B cell (primary cell): ENCODE measurements at regions not wholly inside any gene's neighbourhood (a gene's known extent, or its start where the extent isn't known, plus 50 kb on each side); places are given as distances from the start of the nearest gene placed in this dataset.
"Not testable (repeated sequence)": the region's sequence is repeated elsewhere in the genome, so short reads cannot be mapped to it uniquely, and the experiment has no call there.

Source experiments
- ATAC-seq: fragments of 200-7000 bp; cut with Tn5 transposase; one replicate; pipeline ENCODE4 v1.10.0; 2021; ENCODE audit warnings: low read depth, mild to moderate bottlenecking, moderate number of reproducible peaks, moderate library complexity
- CTCF ChIA-PET: fragments of 350-600 bp; sonication (Branson Sonifier 250); formaldehyde crosslinking; loops from one replicate; lab custom pipeline; 2021; ENCODE audit warnings: antibody characterized with exemption, inconsistent platforms; lab: Charles Lee
- POLR2A ChIA-PET: fragments of 350-600 bp; sonication (Branson Sonifier 250); formaldehyde crosslinking; loops from one replicate; lab custom pipeline; 2021; ENCODE audit warnings: antibody characterized with exemption; lab: Charles Lee
- DNase-seq: peaks from one replicate; pipeline ENCODE4 v3.0.0; 2013
- H2AFZ ChIP-seq: 2 replicates; pipeline ENCODE4 v1.6.1; 2012; ENCODE audit warnings: mild to moderate bottlenecking, low read depth, low read length; ENCODE audit not compliant: insufficient read depth, poor library complexity, severe bottlenecking
- H3K27ac ChIP-seq, 2 donors: 1 replicate in 1 of 2; 2 replicates in 1 of 2; pipeline ENCODE4 v1.5.1; 2012 to 2013; ENCODE audit warnings: low read length in 2 of 2, mild to moderate bottlenecking in 2 of 2, moderate library complexity in 1 of 2
- H3K27me3 ChIP-seq, 4 experiments: fragments of 200-600 bp in 1 of 4; sonication (generic) in 1 of 4; replicated peaks in 1 of 4; 1 replicate in 2 of 4; 2 replicates in 2 of 4; pipeline versions ENCODE4 v1.6.1 to v1.7.0; 2013 to 2016; ENCODE audit warnings: low read length in 3 of 4, mild to moderate bottlenecking in 2 of 4, mixed read lengths in 1 of 4, moderate library complexity in 1 of 4; ENCODE audit not compliant: insufficient read depth in 4 of 4, control insufficient read depth in 3 of 4; ENCODE audit errors: control extremely low read depth in 1 of 4
- H3K36me3 ChIP-seq, 2 experiments: replicated peaks in 1 of 2; 1 replicate in 1 of 2; 2 replicates in 1 of 2; pipeline versions ENCODE4 v1.6.1 to v1.7.1; 2013; ENCODE audit warnings: low read length in 1 of 2; ENCODE audit not compliant: insufficient read depth in 2 of 2, control insufficient read depth in 1 of 2; ENCODE audit errors: control extremely low read depth in 1 of 2, extremely low read depth in 1 of 2
- H3K4me1 ChIP-seq, 2 donors: fragments of 200-600 bp in 1 of 2; sonication (generic) in 1 of 2; 1 replicate in 1 of 2; 2 replicates in 1 of 2; pipeline versions ENCODE4 v1.5.1 to v1.6.1; 2013 to 2017; ENCODE audit warnings: low read length in 2 of 2; ENCODE audit not compliant: control insufficient read depth in 2 of 2, insufficient read depth in 2 of 2
- H3K4me2 ChIP-seq: replicated peaks from 2 replicates; pipeline ENCODE3; 2012; ENCODE audit warnings: mild to moderate bottlenecking, low read depth, low read length; ENCODE audit not compliant: poor library complexity, severe bottlenecking
- H3K4me3 ChIP-seq, 5 experiments: fragments of 200-600 bp in 1 of 5; sonication (generic) in 1 of 5; 1 replicate in 3 of 5; 2 replicates in 2 of 5; pipeline versions ENCODE4 v1.5.1 to v1.7.0; 2011 to 2016; ENCODE audit warnings: low read length in 4 of 5, mild to moderate bottlenecking in 4 of 5, low read depth in 2 of 5, control low read depth in 1 of 5, moderate library complexity in 1 of 5; ENCODE audit not compliant: insufficient read depth in 1 of 5; ENCODE audit errors: control extremely low read depth in 1 of 5, extremely low read depth in 1 of 5
- H3K79me2 ChIP-seq: fragments of 200-600 bp; sonication (generic); one replicate; pipeline ENCODE4 v1.6.0; 2016; ENCODE audit warnings: low read length; ENCODE audit not compliant: control insufficient read depth, insufficient read depth
- H3K9ac ChIP-seq: fragments of 200-600 bp; sonication (generic); 2 replicates; pipeline ENCODE4 v1.6.1; 2017; ENCODE audit warnings: mild to moderate bottlenecking, low read length, moderate library complexity
- H3K9me3 ChIP-seq, 3 donors: one replicate each; pipeline versions ENCODE4 v1.6.1 to v1.7.1; 2013; ENCODE audit warnings: low read length in 2 of 3; ENCODE audit not compliant: control insufficient read depth in 2 of 3, insufficient read depth in 1 of 3; ENCODE audit errors: control extremely low read depth in 1 of 3
- H4K20me1 ChIP-seq: 2 replicates; pipeline ENCODE4 v1.6.0; 2012; ENCODE audit warnings: mild to moderate bottlenecking, low read length; ENCODE audit not compliant: insufficient read depth, control insufficient read depth, poor library complexity, severe bottlenecking
- H3K27ac Mint-ChIP-seq: one replicate; pipeline ENCODE4 v1.8.0; 2021; ENCODE audit warnings: mixed read lengths
- H3K27me3 Mint-ChIP-seq: one replicate; pipeline ENCODE4 v1.8.0; 2021; ENCODE audit warnings: mixed read lengths
- H3K4me1 Mint-ChIP-seq: one replicate; pipeline ENCODE4 v1.8.0; 2021; ENCODE audit warnings: mixed read lengths
- H3K4me3 Mint-ChIP-seq: one replicate; pipeline ENCODE4 v1.8.0; 2021; ENCODE audit warnings: mixed read lengths
- H3K9me3 Mint-ChIP-seq: one replicate; pipeline ENCODE4 v1.8.0; 2022; ENCODE audit warnings: mixed read lengths; ENCODE audit not compliant: insufficient read depth
- EZH2 ChIP-seq: IDR thresholded peaks from 2 replicates; pipeline ENCODE4 v1.6.1; 2012; ENCODE audit warnings: borderline replicate concordance, low read depth, mild to moderate bottlenecking, moderate library complexity, low read length; ENCODE audit not compliant: insufficient read depth, poor library complexity, severe bottlenecking
- WGBS: methylation state at CpG from one replicate; pipeline ENCODE4 v1.1.5; 2013; ENCODE audit warnings: missing lambda C conversion rate; ENCODE audit not compliant: insufficient coverage; 5-methylcytosine and 5-hydroxymethylcytosine counted together
- intact Hi-C: fragments of 100-400 bp; cut with micrococcal nuclease; formaldehyde crosslinking; loops from one replicate; pipeline ENCODE4 v1.10.0; 2022
- TF ChIP-seq, protein P1 (sequence below): fragments of 200-600 bp; IDR thresholded peaks from one replicate; pipeline ENCODE4 v1.8.0; 2022; ENCODE audit warnings: antibody characterized with exemption, mild to moderate bottlenecking

DNA sequence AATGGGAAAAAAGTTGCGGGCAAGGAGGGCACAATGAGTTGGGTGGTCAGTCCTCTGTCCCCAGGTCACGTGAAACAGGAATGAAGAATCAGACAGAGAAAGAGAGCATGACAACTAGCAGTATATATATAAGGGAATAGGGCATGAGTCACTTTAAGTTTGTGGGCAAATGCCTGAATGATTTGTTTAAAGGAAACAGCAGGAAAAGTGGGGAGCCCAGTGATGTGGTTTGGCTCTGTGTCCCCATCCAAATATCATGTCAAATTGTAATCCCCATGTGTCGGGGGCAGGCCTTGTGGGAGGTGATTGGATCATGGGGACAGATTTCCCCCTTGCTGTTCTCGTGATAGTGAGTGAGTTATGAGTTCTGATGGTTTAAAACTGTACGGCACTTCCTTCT lies 195.3 kb upstream of the IGF1 start:
- intact Hi-C loops = no loop called here
- WGBS = 67% methylated on average over 1 of the region's 5 CpGs
- H3K9me3 ChIP-seq = peaks cover 0 to 9% (median 0%) of the 10 kb centered on the region in 3 donors
- H4K20me1 ChIP-seq = no peaks in the 10 kb centered on the region
- no peak overlapping the region for H3K27ac ChIP-seq
- TF ChIP-seq, protein P1, sequence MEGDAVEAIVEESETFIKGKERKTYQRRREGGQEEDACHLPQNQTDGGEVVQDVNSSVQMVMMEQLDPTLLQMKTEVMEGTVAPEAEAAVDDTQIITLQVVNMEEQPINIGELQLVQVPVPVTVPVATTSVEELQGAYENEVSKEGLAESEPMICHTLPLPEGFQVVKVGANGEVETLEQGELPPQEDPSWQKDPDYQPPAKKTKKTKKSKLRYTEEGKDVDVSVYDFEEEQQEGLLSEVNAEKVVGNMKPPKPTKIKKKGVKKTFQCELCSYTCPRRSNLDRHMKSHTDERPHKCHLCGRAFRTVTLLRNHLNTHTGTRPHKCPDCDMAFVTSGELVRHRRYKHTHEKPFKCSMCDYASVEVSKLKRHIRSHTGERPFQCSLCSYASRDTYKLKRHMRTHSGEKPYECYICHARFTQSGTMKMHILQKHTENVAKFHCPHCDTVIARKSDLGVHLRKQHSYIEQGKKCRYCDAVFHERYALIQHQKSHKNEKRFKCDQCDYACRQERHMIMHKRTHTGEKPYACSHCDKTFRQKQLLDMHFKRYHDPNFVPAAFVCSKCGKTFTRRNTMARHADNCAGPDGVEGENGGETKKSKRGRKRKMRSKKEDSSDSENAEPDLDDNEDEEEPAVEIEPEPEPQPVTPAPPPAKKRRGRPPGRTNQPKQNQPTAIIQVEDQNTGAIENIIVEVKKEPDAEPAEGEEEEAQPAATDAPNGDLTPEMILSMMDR = no peak
- TF ChIP-seq EZH2 = no peak
- no peak overlapping the region for H3K4me3 Mint-ChIP-seq
- H3K27me3 Mint-ChIP-seq = peaks cover 27% of the 10 kb centered on the region
- no peaks in the 10 kb centered on the region for H3K79me2 ChIP-seq
- no peak overlapping the region for H3K27ac Mint-ChIP-seq
- ATAC-seq = no peak
- POLR2A ChIA-PET = no interaction called here
- CTCF ChIA-PET = no interaction called here
- no peaks in the 10 kb centered on the region for H3K4me1 Mint-ChIP-seq
- no peak overlapping the region for H3K4me3 ChIP-seq
- H3K27me3 ChIP-seq = peaks cover 0 to 5% (median 2%) of the 10 kb centered on the region in 4 experiments
- no peak overlapping the region for H3K4me2 ChIP-seq
- no peaks in the 10 kb centered on the region for H3K36me3 ChIP-seq
- peaks cover 13% of the 10 kb centered on the region for H3K9me3 Mint-ChIP-seq
- no peaks in the 10 kb centered on the region for H3K4me1 ChIP-seq
- H2AFZ ChIP-seq = no peak overlapping the region
- no peak overlapping the region for H3K9ac ChIP-seq
- no peak for DNase-seq

DNA sequence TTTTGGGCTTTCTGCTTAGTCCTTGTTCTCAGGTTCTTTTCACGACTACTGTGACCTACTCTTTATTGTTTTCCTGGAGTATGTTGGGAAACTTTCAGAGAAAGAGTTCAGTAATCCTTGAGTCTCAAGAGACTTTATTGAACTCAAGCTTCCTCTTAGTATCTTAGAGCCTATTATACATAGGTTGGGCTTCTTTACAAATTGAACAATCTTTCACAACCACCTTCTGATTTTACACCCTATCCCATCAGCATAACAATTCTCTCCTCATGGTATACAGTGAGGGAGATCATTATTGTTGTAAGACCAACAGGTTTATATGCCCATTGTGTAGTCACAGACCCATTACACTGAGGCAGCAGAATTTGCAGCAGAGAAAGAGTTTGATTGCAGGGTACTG lies 193.2 kb upstream of the IGF1 start:
- H3K4me1 ChIP-seq = no peaks in the 10 kb centered on the region
- peaks cover 0 to 9% (median 0%) of the 10 kb centered on the region in 3 donors for H3K9me3 ChIP-seq
- no peak for DNase-seq
- intact Hi-C loops = no loop called here
- no peaks in the 10 kb centered on the region for H3K4me1 Mint-ChIP-seq
- TF ChIP-seq EZH2 = no peak
- TF ChIP-seq, protein P1 = no peak
- no peak overlapping the region for H3K27ac Mint-ChIP-seq
- no peak for ATAC-seq
- no peaks in the 10 kb centered on the region for H3K79me2 ChIP-seq
- H2AFZ ChIP-seq = no peak overlapping the region
- no peaks in the 10 kb centered on the region for H3K36me3 ChIP-seq
- WGBS = no CpG with 5 or more reads among the region's 1 CpG
- no peak overlapping the region for H3K9ac ChIP-seq
- peaks cover 32% of the 10 kb centered on the region for H3K27me3 Mint-ChIP-seq
- ChIA-PET CTCF (no interaction called here), POLR2A (no interaction called here)
- H4K20me1 ChIP-seq = no peaks in the 10 kb centered on the region
- peaks cover 0 to 9% (median 6%) of the 10 kb centered on the region in 4 experiments for H3K27me3 ChIP-seq
- H3K4me2 ChIP-seq = no peak overlapping the region
- peaks cover 13% of the 10 kb centered on the region for H3K9me3 Mint-ChIP-seq
- no peak overlapping the region for H3K27ac ChIP-seq
- H3K4me3 Mint-ChIP-seq = no peak overlapping the region
- no peak overlapping the region for H3K4me3 ChIP-seq

DNA sequence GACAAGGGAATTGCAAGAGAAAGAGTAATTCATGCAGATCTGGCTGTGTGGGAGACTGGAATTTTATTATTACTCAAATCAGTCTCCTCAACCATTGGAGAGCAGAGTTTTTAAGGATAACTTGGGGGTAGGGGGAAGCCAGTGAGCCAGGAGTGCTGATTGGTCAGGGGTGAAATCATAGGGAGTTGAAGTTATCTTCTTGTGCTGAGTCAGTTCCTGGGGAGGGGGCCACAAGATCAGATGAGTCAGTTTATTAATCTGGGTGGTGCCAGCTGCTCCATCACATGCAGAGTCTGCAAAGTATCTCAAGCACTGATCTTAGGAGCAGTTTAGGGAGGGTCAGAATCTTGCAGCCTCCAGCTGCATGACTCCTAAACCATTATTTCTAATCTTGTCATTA lies 191.8 kb upstream of the IGF1 start:
- H3K4me1 ChIP-seq, H3K4me3 ChIP-seq, H3K27ac ChIP-seq, H3K4me2 ChIP-seq, H3K27ac Mint-ChIP-seq, intact Hi-C loops, H2AFZ ChIP-seq, H3K9ac ChIP-seq, DNase-seq, H4K20me1 ChIP-seq, CTCF ChIA-PET, H3K79me2 ChIP-seq, POLR2A ChIA-PET, H3K4me3 Mint-ChIP-seq, H3K9me3 ChIP-seq, ATAC-seq, H3K36me3 ChIP-seq, H3K4me1 Mint-ChIP-seq: not testable (repeated sequence)
- peaks cover 10% of the 10 kb centered on the region for H3K9me3 Mint-ChIP-seq
- peaks cover 29% of the 10 kb centered on the region for H3K27me3 Mint-ChIP-seq
- peaks cover 0 to 15% (median 6%) of the 10 kb centered on the region in 4 experiments for H3K27me3 ChIP-seq
